SKM-1 treated with dmso at 0.1 percent for 144 hours (cell line): ENCODE measurements at regions not wholly inside any gene's neighbourhood (a gene's known extent, or its start where the extent isn't known, plus 50 kb on each side); places are given as distances from the start of the nearest gene placed in this dataset.

ENCODE experiments used
- DNase-seq: peaks from one replicate; lab custom pipeline; 2025; ENCODE audit not compliant: unreplicated experiment; lab: John Stamatoyannopoulos, UW

DNA sequence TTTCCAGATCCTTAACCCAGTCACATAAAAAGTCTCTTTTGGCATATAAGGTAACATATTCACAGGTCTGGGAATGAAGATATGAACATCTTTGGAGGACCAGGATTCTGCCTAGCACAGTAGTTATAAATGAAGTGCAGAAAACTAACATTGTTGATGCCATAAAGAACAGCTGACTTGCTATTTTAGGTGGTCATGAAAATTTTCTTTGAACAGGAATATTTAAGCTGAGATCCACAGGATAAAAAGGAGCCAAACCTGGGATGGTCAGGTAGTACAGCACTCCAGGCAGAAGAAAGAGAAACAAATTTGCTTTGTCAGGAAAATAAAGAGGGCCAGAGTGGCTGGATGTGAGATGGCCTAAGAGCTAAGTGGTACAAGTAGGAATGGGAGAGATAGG, 80.0 kb downstream of the CENPW start:
- no peak for DNase-seq

DNA sequence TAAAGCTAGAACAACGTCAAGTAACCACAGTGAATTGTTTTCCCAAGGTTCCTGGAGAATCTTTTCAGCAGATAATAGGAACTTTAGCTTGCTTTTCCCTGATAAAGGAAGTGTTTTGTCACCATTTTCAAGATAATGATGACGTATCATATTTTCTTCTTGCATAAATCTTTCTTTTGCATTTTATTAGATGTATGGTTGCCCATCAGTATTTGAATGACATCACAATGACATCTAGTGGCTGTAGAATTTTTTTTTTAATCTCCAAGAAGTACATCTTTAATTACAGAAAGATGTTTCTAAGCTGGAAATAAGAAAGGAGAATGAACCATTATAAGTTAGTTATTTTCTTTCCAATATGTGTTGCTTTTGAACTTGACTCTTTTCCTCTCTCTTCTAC, 83.0 kb downstream of the CENPW start:
- no peak for DNase-seq

DNA sequence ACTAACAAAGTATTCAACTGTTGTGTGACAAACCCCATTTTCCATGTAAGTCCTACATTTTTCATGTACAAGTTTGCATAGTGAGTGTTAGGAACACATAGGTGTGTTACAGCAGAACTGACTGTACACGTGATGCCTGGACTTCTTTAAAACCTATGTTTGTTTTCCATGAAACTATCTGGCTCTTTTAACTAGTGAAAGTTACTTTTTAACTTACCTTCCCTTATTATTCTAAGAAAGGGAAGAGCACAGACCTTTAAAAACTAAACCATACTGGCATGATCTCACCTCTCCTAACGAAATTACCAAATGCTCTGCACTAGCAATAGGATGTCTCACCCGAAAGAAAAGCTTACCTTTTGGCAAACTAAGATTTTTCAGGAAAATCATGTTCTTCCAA, 87.8 kb downstream of the CENPW start:
- DNase-seq: no peak

DNA sequence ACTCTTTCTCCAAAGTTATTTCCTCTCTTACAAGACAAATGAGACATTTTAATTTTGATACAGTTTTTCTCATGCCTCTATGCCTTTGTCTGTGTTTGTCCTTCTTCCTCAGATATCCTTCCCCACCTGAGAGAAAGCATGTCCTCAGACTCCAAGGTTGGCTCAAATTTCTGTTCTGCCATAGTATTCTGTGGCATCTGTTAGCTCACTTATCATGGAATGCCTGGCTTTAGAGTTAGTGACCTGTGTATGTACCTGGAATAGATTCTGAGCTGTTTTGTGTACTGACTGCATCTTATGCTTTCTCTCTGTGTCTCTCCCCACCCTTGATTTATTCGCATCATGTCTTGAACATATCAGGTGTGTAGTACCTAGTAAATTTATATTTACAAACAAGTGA, 90.0 kb downstream of the CENPW start:
- no peak for DNase-seq

DNA sequence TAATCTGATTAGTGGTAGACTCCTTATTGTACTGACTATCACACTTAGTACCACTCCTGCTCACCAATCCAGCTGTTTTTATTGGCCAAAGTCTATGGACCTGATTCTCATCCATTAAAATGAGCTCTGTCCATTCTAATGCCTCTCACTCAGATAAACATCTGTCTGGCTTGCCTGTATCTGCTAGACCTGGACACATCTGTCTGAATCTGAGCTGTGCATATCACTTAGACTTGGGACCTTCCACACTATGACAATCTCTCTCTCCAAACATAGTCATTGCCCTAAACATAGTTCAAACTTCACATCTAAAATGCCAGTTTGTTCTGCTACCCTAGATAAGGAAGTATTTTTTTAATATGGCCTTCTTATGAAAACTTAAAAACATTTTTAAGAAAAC, 92.6 kb downstream of the CENPW start:
- no peak for DNase-seq

DNA sequence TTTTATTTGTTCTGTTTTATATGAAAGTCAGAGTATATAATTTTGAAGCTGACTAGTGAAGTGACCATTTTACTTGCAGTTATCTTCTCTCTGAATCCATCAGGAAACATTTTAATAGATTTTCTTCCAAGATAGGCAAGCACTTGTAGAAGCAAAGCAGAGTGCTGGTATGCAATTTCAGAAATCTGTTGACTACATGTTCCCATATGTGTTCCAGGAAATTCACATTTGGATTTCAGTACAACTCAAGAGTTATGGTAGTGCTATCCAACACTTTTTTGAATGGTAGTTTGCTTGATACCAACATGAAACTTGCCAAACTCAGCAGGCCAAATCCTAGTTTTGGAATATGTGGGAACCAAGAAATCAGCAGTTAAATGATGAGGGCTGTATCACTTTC, 94.0 kb downstream of the CENPW start:
- DNase-seq: no peak

DNA sequence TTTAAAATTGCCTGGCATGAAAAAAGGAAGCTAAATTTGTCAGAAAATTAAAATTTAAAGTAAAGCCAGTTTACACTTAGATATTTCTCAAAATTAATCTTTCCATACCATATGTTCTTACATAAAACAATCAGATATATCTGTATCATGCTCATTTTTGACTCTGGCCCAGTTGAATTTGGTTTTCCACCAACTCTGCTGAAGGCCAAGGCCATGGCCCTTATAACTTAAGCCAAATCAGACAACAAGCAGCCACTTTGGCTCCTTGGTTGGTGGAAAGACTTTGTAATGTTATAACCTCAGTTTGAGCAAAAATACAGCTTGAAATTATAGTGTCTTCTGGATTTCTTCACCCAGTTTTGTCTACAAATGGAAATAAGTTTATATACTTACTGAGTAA, 97.3 kb downstream of the CENPW start:
- DNase-seq: no peak

DNA sequence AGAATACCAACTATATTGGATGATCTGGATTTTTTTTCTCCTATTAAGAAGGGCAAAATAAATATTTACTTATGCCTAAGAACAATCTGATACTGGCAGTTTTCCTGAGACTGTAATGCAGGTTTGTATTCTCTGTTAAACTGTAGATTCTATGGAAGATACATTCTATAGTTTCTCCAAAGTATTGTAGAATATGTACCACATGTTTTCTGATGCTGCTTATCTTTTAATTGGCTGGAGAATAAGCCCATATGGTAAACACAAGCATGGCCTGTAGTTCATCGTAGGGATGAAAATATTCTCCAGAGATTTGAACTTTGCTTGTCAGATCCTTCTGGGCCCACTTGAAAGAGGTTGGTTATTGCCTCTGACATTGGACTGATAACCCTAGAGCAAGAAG, 99.1 kb downstream of the CENPW start:
- no peak for DNase-seq

DNA sequence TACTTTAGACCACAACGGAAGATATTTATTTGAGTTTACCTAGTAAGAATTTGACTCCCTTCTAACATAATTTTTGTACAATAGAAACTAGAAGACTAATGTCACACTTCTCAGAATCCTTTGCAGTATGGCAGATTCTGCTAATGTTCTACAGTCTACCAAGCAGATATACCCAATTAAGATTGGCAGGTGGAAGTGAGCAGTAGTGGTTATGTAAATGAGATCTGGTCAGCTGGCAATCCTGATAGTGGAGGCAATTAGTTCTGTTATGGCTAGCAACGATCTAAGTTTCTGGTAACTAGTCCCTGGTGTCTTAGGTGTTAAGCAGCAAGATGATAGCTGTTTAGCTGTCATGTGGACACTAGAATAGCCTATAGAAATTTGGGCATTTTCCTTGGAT, 101.0 kb downstream of the CENPW start:
- DNase-seq: no peak

DNA sequence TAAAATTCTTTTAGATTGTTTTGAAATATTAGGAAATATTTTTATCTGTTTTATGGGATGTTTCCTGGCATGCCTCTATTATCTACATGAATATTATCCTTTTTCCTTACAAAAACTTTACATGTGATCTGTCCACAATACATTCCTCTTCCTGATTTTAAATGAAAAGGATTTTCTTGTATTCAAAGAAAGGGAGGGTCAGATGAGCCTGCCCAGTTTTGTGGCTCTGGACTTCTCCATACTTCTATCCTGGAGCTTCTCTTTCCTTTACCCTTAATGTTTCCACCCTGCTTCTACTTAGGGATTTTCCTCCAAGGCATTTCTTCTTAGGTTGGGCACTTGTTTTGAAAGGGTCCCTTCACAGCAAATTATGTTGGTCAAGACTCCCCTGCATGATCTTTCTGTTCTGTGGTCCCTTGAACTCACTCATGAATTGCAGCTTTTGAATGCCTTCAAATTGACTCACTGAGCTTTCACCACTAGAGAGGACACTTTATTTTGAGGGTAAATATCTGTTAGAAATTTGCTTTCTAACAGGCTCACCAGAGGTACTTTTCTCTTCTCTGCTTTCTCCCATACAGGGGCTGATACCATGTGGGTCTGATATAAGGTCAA, 104.9 kb downstream of the CENPW start:
- DNase-seq: no peak

DNA sequence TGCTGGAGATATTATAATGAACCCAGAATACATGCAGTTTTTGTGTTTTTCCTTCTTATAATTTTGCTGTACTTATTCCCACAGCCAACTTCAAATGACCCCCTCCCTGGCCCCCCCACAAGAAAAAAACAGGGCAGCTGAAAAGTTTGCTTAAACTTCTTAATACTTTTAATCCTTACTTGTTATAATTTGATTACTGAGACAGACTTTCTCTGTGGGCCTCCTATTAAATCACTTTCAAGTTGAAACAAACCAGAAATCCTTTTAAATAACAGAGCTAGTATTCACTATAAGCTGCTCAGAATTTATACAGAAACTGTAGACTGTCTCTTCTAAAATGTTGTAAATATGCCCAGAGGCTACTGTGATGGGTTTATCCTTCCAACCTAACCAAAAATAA, 106.3 kb downstream of the CENPW start:
- DNase-seq: no peak

DNA sequence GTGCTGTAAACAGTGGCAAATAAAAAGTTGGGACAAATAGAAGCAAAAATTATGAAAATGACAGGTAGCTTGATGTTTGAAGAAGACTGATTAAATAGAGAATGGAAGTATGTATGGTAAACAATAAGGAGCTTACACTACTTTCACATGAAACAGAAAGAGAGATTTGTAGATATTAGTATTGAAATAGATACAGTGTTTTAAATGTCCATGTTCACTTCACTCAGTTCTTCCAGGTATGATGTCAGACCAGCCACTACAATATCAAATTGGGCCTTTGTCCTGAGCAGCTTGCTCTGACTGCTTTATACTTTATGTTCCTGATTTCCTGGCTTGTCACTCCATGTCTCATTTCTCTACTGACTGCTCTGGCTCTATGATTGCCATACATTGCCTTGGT, 107.5 kb downstream of the CENPW start:
- DNase-seq: no peak

DNA sequence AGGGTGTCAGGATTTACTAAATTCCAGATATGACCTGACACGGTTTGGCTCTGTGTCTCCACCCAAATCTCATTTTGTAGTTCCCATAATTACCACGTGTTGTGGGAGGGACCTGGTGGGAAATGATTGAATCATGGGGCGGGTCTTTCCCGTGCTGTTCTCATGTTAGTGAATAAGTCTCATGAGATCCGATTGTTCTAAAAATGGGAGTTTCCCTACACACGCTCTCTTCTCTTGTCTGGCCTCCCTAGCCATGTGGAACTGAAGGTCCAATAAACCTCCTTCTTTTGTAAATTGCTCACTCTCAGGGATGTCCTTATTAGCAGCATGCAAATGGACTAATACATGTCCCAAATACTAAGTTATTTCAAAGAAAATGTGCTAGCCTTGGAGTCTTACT, 121.1 kb downstream of the CENPW start:
- DNase-seq: no peak

DNA sequence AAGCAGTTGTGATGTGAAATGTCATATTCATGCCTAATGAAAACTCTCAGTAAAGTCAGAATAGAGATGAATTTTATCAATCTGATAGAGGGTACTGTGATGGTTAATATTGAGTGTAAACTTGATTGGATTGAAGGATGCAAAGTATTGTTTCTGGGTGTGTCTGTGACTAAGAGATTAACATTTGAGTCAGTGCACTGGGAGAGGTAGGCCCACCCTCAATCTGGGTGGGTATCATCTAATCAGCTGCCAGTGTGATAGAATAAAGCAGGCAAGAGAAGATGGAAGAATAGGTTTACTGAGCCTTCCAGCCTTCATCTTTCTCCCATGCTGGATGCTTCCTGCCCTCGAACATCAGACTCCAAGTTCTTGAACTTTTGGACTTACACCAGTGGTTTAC, 124.3 kb downstream of the CENPW start:
- no peak for DNase-seq

DNA sequence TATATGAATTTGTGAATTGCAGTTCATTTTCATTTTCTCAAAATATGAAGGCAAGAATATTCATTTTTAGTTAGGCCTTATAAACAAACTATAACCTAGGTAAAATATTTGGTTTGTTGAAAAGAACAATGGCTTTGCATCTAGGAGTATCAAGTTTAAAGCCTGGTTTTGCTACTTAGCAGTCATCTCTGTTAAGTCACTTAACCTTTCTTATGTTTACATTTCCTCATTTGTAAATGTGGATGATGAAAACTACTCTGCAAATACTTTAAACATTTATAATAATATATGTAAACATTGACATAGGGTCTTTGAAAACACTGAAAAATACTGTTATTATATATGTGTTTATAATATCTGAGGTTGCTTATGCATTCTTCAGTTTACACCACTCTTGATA, 135.5 kb downstream of the CENPW start:
- DNase-seq: no peak

DNA sequence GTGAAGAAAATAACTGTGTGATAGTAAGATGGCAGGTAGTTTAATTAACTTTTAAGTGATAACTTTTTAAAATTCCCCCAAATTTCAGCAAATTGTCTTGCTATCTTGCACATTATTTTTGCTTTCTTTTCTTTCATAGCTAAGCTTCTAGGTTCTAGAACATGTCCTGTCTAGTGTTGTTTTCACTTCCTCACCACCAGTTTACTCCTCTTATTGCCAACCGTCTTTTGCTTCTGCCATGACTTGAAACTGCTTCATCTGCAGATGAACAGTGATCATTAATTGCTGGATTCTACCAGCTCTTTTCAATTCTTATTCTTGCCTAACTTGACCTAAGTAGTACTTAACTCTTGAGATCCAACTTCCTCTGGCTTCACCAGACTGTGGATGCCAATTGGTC, 137.8 kb downstream of the CENPW start:
- no peak for DNase-seq

DNA sequence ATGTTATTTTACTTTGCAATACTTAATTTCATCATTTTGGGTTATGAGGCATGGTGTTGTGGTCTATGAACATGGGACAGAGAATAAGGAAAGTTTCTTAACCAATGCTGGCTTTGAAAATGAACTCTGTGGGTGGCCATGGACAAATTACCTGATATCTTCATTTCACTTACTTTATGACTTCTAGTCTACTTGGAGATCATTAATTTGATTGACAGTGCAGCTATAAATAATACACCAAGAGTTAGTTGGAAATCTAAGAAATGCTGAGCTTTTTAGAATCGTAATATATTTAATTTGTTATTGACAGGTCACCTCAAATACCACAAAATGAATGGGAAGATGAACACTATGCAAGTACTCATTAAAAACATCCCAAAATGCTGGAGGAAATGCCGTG, 140.4 kb downstream of the CENPW start:
- DNase-seq: no peak

DNA sequence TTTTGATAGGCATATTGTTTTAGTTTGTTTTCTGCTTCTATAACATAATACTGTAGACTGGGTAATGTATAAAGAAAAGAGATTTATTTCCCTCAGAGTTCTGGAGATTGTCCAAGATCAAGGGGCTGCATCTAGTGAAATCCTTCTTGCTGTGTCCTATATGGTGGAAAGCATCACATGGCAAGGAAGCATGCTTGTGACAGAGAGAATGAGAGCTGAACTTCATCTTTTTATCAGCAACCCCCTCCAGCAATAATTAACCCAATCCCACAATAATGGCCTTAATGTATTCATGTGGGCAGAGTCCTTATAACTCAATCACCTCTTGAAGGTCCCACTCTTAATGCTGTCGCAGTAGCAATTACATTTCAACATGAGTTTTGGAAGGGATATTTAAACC, 141.4 kb downstream of the CENPW start:
- DNase-seq: no peak

DNA sequence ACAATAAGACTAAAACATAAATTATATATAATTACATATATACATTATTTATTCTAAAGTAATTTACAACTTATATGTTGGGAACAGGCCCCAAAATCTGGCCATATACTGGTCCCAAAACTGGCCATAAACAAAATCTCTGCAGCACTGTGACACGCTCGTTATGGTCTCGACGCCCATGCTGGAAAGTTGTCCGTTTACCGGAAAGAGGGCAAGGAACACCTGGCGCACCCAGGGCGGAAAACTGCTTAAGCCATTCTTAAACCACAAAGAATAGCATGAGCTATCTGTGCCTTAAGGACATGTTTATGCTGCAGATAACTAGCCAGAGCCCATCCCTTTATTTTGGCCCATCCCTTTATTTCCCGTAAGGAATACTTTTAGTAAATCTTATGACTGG, 164.9 kb downstream of the CENPW start:
- no peak for DNase-seq

DNA sequence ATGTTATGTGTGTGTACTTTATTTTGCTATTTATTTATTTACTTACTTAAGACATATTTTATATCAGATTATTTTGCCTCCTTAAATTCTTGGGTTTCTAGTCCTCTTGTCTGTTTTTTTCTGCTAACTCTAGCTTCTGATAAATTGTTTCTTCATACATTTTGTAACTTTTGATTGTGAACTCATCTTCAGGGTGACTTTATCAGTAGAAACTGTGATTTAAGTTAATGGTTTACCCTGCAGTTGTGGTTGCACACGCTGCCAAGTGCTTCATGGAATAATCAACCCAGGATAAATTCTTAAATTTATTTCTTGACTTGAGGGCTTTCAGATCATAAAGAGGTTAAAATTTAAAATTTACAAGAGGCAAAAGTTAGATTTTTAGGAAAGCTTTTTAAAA, 173.3 kb downstream of the CENPW start:
- DNase-seq: no peak

DNA sequence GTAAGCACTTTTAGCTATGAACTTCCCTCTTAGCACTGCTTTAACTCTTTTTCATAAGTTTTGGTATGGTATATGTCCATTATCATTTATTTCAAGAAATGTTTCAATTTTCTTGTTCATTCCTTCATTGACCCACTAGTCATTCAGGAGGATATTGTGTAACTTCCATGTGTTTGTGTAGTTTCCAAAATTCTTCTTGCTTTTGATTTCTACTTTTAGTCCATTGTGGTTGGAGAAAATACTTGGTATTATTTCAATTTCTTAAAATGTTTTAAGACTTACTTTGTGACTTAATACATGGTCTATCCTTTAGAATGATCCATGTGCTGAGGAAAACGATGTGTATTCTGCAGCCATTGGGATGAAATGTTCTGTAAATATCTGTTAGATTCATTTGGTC, 176.5 kb downstream of the CENPW start:
- no peak for DNase-seq

DNA sequence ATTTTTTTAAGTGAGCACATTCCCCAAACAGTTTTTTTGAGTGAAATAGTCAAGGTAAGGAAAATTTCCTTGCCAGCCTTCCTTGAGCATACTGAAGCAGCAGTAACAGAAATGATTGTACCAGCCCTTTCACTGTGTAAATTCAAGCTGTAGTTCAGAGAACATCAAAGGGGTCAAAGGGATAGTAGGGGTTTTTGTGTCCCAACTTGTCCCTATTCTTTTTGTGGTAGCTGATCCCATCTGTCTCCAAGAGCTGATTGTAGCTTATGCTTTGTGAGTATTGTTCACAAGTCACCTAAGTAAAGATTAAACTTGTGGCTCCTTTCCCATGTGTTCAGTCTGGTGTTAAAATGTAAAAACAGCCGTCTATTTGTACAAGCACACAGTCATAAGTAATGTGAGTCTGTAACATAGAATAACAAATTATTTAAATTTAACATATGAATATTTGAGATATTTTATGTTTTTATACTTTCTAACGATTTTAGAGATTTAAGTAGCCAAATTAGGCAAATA, 185.0 kb downstream of the CENPW start:
- DNase-seq: no peak

DNA sequence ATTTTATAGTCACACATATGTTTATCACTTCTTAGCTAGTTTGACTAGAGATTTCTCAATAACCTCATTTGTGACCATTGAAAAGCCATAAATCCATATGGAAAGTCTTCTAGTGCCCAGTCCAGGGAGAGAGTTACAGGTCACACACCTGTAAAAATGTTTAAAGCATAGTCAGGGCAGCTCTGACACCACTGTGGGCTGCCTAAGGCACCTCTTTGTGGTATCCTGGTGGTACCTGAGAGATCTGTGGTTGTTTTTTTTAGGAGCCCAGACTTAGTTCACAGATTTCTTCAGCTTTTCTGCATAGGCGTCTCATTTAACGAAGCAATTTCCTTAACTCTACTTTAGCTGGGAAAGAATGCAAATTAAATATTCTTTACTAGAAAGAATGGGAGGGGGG, 186.6 kb downstream of the CENPW start:
- DNase-seq: no peak
